ENCODE measurements at regions not wholly inside any gene's neighbourhood (a gene's known extent, or its start where the extent isn't known, plus 50 kb on each side); places are given as distances from the start of the nearest gene placed in this dataset.

GRCh38 chr3:1955170-1955569 lies 143.5 kb upstream of the CNTN4 start:
- intact Hi-C loops (cut with DNase I, micrococcal nuclease) = no loop called here
- ATAC-seq (ENCODE audit: poor library complexity) = no peak
- TF ChIP-seq CTCF (IDR thresholded peaks at IDR 0.05) = no peak

GRCh38 chr3:1955750-1956149 lies 142.9 kb upstream of the CNTN4 start:
- Mint-ChIP-seq H3K4me3 (no peak overlapping the region), H3K27me3 (no peaks in the 10 kb centered on the region), H3K27ac (no peak overlapping the region), H3K36me3 (ENCODE audit: low read depth) (no peaks in the 10 kb centered on the region), H3K9me3 (peaks cover 4% of the 10 kb centered on the region), H3K4me1 (ENCODE audit: low read depth) (no peaks in the 10 kb centered on the region)
- POLR2A ChIA-PET = no interaction called here
- Histone ChIP-seq H3K9me3 (ENCODE audit: control insufficient read depth in 1 of 2, insufficient read depth in 1 of 2, low read length in 2 of 2) (peaks cover 0 to 7% of the 10 kb centered on the region in 2 experiments), H3K4me3 (ENCODE audit: low read length) (no peak overlapping the region), H3K27ac (ENCODE audit: low read depth in 1 of 2, low read length in 2 of 2) (no peak overlapping the region), H3K36me3 (ENCODE audit: insufficient read depth, low read length) (no peaks in the 10 kb centered on the region), H3K27me3 (ENCODE audit: control insufficient read depth in 1 of 2, insufficient read depth in 2 of 2, low read length in 2 of 2) (no peaks in the 10 kb centered on the region), H3K4me1 (ENCODE audit: insufficient read depth, low read length) (no peaks in the 10 kb centered on the region)
- CTCF ChIA-PET = no interaction called here
- intact Hi-C loops (cut with DNase I, micrococcal nuclease) = no loop called here
- no peak for ATAC-seq (ENCODE audit: poor library complexity)
- no peak for DNase-seq
- no peak for TF ChIP-seq CTCF (IDR thresholded peaks at IDR 0.05)

More at GRCh38 chr3:1955170-1955569, 143.5 kb upstream of the CNTN4 start:
- no peaks in the 10 kb centered on the region for H3K27me3 ChIP-seq (ENCODE audit: control insufficient read depth in 1 of 2, insufficient read depth in 2 of 2, low read length in 2 of 2)
- ChIA-PET CTCF (no interaction called here), POLR2A (no interaction called here)
- Mint-ChIP-seq H3K9me3 (peaks cover 4% of the 10 kb centered on the region), H3K27me3 (no peaks in the 10 kb centered on the region), H3K36me3 (ENCODE audit: low read depth) (no peaks in the 10 kb centered on the region), H3K27ac (no peak overlapping the region), H3K4me1 (ENCODE audit: low read depth) (no peaks in the 10 kb centered on the region), H3K4me3 (no peak overlapping the region)
- H3K4me3 ChIP-seq (ENCODE audit: low read length) = no peak overlapping the region
- DNase-seq = no peak
- H3K4me1 ChIP-seq (ENCODE audit: insufficient read depth, low read length) = no peaks in the 10 kb centered on the region
- H3K36me3 ChIP-seq (ENCODE audit: insufficient read depth, low read length) = no peaks in the 10 kb centered on the region
- H3K27ac ChIP-seq (ENCODE audit: low read depth in 1 of 2, low read length in 2 of 2) = no peak overlapping the region
- H3K9me3 ChIP-seq (ENCODE audit: control insufficient read depth in 1 of 2, insufficient read depth in 1 of 2, low read length in 2 of 2) = peaks cover 0 to 7% of the 10 kb centered on the region in 2 experiments

- intact Hi-C loops (cut with DNase I, micrococcal nuclease) = no loop called here
- Mint-ChIP-seq H3K27me3 (no peaks in the 10 kb centered on the region), H3K4me1 (ENCODE audit: low read depth) (no peaks in the 10 kb centered on the region), H3K36me3 (ENCODE audit: low read depth) (no peaks in the 10 kb centered on the region), H3K9me3 (peaks cover 4% of the 10 kb centered on the region), H3K4me3 (no peak overlapping the region), H3K27ac (no peak overlapping the region)
- Histone ChIP-seq H3K4me3 (ENCODE audit: low read length) (no peak overlapping the region), H3K36me3 (ENCODE audit: insufficient read depth, low read length) (no peaks in the 10 kb centered on the region), H3K27me3 (ENCODE audit: control insufficient read depth in 1 of 2, insufficient read depth in 2 of 2, low read length in 2 of 2) (no peaks in the 10 kb centered on the region), H3K27ac (ENCODE audit: low read depth in 1 of 2, low read length in 2 of 2) (no peak overlapping the region), H3K9me3 (ENCODE audit: control insufficient read depth in 1 of 2, insufficient read depth in 1 of 2, low read length in 2 of 2) (peaks cover 0 to 3% of the 10 kb centered on the region in 2 experiments), H3K4me1 (ENCODE audit: insufficient read depth, low read length) (no peaks in the 10 kb centered on the region)
- no peak for ATAC-seq (ENCODE audit: poor library complexity)
- no peak for DNase-seq
- ChIA-PET POLR2A (no interaction called here), CTCF (interaction anchor here (1.6 kb wide), 1 partner anchor 9 kb away, joined by 3 read pairs; no protein-coding TSS in a partner anchor)
- TF ChIP-seq CTCF (IDR thresholded peaks at IDR 0.05) = no peak
Measured at GRCh38 chr3:1960506-1960905, 138.2 kb upstream of the CNTN4 start.

Data from CD4-positive, alpha-beta T cell (primary cell).